HG03066 (cell line): ENCODE measurements at regions not wholly inside any gene's neighbourhood (a gene's known extent, or its start where the extent isn't known, plus 50 kb on each side); places are given as distances from the start of the nearest gene placed in this dataset.

Experiments used
- ATAC-seq: cut with Tn5 transposase; IDR thresholded peaks from one replicate; pipeline ENCODE4 v1.9.1; 2021; ENCODE audit warnings: low read depth; ENCODE audit not compliant: unreplicated experiment

DNA sequence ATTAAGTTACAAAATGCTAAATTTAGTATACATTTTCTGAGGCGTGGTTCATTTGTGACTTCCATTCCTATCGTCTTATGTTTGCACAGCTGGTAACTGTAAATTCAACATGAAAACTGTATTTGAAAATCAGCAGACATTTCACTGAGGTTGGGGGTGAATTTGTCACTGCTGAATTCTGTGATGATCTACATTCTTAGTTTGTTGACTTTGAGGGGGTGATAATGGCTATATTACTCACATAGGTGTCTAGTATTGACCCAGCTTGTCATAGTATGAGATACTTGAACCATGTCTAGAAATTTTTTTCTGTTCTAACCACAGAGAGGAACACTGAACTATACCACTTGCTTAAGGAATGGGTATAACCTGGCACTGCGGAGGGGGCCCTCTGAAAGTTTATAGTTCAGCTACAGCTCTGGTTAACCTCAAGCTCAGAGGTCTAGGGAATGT is 313.3 kb downstream of the PIK3R1 start:
- no peak for ATAC-seq

DNA sequence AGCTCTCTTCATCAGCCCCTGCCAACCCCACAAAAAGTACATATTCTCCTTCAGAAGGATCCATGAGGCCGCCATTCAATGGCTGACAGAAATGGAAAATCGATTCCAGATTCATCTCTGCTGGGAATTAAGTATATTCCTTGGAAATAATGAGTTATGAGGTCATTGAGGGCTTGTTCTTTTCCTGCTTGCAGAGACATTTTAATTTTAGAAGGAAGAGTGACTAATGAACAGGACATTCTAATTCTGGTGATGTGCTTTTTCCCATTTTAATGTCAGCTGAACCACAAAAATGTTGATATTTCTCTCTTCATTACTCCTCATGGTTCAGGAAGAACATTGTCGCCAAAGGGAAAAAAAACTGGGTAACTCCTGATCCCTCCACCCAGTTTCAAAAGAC is 314.0 kb downstream of the PIK3R1 start:
- no peak for ATAC-seq

DNA sequence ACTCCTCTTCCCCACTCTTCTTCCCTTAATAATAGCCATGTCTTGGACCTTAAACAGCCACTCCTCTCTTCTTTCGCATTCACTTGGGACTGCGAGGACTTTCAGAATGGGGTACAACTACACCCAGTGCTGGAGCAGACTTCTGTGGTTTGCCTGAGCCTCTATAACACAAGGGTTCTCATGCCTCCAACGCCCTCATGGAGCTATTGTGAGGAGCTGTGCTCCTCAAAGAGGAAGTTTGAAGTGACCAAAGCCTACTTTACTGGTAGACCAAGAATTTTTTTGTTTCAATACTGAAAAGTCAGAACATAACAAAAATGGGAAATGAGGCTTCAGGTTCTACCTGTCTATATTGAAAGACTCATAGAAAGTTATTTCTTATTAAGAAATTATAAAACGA is 316.4 kb downstream of the PIK3R1 start:
- ATAC-seq, result no peak

DNA sequence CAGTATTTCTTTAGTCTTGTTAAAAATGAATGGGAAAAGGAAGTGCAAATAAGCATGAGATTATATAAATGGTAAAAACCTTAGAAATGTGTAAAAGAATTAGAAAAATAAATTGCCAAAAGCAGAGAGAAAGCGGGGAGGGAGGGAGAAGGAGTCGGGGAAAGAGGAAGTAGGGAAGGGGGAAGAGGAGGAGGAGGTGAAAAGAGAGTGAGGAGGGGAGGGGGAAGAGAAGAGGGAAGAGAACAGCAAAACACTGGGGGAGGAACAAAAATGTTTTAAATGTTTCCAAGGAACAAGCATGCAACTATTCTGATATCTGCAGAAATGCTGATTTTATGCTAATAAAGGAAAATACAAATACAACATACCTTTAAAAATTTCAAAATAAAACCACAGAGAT is 317.5 kb downstream of the PIK3R1 start:
- no peak for ATAC-seq

DNA sequence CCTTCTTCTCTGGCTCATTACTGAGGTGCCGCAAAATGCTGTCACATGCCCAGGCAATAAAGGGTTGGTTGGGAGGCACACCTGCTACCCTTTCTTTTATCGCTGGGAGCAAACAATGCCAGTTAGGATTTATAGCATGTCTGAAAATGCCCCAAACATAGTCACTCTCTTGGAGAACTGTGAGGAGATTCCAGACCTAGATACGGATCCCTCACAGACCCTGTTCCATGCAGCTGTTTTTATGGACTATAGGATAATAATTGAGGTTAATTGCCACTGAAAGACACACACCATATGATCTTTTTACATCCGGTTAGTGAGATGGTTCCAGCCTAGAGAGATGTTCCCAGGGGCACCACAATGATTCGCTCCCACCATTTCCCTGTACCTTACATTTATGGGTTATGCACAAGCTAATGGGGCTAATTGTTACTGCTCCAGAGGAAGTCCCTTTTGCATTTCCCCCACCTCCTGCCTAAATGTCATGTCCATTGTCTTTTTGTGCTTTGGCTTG is 318.1 kb downstream of the PIK3R1 start:
- ATAC-seq, result no peak

DNA sequence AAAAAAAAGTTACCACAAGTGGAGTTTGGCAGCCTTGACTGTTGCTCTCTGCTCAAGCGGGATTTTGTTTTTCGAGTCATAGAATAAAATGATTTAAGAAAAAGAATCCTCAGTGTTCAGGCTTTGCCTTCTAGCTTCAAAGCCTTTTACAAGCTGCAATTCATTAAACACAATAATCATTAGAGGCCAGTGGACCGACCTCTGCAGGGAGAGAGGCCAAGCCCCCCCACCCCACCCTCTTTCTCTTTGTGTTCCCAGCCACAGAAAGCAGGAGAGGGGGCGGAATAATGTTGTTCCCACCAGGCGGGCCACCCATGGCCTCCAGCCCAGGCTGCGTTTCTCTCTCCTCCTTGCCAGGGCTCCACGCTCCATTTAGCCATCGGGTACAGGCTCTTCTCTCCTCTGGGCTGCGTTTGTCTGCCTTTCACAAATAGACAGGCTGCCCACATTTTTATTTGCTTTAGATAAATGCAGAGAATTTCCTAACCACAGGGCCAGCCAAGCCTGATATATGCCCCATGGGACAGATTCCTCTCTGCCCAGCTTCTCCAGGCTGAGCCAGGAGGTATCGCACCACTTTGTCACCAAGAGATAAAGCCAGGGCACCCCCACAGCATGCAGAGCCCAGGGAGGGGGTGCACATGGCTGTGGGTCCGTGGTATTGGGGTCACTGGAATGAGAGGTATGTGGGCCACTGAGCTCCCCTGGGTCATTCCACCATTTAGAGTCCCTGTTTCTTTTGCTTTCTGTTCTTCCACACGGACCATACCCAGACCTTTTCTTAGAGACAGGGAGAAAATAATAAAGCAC is 318.8 kb downstream of the PIK3R1 start:
- ATAC-seq, result no peak

DNA sequence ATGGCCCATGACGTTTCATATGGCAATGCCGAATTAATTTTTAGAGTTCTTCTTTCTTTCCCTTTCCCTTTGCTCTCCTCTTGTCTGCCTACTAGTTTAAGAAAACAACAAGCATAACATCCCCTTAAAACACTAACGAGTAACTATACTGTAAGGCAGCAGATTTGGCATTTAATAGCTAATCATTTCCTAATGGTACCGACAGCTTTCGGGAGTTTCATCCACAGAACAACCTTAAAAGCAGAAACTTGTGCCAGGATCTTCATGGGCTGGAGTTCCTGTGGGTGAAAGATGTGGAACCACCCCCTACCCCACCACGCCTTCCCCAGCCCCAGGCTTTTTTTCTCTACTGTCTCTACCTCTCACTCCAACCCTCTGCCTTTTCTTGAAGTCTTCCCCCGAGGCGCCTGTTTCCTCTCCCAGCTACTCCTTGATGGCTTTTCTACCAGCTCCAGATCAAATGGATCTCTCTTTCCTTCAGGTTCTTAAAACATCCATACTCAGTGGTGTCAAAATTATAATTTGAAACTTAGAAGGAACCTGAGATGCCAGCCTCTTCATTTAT is 319.5 kb downstream of the PIK3R1 start:
- no peak for ATAC-seq

DNA sequence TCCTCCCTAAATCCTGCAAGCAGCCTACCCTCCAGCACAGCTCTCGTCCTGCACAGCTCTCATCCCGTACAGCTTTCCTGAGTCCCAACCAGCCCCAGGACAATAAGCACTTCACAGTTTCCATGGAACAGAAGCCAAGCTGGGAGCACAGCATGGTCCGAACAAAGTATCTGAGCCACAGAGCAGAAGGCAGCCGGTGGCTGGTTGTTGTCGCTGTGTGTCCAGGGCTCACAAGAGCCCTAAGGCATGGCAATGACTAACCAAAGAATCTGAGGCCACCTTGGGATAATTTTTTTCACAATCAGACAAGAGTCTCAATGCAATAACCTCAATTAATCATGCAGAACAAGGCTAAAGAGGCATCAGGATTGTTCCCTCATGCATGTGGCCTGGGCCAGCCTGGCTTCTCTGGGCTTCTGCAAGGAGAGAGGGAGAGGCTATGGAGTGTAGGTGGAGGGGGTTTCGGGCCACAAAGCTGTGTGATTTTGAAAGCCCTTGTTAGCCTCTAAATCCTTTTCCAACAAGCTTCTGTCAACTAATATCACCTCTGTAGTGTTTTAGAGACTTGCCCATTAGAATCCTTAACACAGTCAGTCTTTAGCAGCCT is 323.4 kb downstream of the PIK3R1 start:
- ATAC-seq, result no peak

DNA sequence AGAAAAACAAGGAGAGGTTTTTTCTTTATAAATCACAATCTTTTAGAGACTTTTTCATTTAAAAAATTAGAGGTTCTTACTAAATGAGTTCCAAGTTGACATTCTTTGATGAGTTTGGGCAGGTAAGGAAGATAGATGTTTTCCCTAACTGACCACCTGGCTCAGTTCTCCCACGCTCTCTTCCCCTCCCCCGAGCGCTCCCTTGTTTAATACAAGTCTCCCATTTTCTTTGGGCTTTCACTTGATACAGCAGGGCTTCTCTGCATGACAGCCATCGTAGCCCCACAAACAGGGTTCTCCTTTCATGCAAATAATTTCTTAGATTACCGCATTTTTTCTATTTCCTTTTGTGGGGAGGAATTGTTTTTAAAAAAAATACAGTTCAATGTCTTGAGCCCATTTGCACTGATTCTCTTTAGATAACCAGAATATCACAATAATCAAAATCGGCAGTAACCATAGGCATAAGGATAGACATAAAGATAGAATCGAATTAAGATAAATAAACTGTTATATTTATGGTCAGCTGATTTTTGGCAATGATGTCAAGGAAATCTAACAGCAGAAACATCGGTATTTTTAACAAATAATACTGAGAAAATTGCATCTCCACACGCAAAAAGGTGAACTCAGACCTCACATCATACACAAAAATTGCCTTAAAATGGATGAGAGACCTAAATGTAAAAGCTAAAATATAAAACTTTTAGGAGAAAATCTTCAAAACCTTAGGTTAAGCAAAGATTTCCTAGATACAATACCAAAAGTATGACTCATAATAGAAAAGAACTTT is 325.4 kb downstream of the PIK3R1 start:
- ATAC-seq, result no peak

DNA sequence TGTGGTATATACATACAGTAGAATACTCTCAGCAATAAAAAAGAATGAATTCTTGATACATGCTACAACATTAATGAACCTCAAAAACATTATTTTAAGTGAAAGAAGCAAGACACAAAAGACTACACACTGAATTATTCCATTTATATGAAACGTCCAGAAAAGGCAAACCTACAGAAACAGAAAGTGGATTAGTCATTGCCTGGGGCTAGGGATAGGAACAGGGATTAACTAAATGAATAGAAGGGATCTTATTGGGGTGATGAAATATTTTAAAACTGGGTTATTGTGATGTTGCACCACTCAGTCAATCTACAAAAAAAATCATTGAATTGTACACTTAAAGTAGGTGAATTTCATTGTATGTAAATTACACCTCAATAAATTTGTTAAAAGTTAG is 326.7 kb downstream of the PIK3R1 start:
- no peak for ATAC-seq

DNA sequence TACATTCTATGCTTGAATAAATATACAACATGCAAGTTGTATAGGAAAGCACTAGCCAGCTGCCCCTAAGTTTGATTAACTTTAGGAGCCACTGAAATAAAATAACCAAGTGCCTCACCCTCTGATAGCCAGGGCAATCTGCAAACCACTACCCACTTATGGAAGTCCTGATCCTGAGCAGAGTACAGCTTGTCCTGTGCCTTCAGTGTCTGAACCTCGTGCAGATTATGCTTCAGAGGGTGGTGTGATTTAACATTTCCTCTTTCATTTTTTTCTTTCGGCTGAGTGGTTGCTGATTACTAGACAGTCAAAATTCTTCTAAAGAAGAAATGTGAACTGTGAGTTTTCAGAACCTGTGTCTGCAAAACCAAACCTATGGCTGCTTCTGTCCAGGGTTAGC is 327.7 kb downstream of the PIK3R1 start:
- ATAC-seq, result no peak

DNA sequence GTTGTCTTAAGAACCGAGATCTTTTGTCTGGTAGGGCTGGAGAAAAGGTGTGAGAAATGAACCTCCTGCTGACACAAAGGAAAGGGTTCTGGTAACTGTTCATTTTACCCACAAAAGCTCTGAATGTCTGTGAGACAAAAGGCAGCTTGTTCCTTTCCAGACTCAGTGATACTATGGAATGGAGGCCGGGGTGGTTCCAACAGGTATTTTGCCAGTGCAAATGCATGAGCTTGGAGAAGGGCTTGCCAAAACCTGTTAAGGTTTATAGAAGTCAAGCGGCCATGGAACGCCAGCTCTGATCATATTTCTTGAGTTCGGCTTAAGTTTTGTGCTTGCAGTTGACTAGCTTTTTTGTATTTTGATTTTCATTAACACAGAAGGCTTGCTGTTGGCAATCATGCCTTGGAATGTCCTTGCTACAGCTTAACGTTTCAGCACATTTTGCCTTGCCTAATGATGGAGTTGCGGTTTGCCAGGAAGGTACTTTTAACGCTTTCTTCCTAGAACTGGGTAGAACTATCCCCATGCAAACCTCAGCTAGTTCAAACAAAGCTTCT is 328.6 kb downstream of the PIK3R1 start:
- no peak for ATAC-seq

DNA sequence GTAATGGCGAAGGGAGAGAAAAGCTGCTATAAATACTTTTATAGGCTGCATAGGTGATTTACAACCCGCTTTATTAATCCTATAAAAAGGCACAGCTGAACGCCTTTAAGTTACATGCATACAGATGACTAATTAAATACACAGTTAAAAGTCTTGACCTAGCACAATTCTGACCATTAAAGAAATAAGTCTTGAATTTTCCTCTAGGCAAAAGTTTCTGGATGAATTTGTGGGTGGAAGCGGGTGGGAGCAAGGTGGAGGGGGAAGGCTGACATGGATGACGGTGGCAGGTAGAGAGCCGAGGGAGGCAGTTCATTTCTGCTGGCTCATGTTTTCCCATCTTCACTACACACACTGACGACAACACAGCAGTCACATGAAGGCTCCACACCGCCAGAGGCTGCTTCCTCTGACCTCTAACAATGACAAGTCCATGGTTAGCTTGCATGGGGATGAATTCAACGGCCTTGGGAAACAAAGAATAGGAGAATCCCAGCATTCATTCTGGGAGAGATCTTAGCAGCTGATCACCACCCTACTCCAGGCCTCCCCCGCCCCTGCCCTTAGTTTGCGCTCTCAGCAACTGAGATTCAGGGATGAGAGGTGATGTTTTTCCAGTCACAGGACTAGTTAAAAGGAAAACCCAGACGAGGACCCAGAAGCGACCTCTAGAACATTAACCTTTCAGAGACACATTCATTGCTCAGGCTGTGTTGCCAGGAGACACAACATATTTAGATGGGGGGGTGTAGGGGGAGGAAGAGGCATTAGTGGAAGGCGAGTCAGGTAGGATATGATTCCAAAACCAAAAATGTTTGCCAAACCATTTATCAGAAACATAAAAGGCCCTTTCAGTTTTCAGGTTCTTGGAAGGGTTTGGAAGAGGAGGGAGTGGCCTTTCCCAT is 329.3 kb downstream of the PIK3R1 start:
- no peak for ATAC-seq

DNA sequence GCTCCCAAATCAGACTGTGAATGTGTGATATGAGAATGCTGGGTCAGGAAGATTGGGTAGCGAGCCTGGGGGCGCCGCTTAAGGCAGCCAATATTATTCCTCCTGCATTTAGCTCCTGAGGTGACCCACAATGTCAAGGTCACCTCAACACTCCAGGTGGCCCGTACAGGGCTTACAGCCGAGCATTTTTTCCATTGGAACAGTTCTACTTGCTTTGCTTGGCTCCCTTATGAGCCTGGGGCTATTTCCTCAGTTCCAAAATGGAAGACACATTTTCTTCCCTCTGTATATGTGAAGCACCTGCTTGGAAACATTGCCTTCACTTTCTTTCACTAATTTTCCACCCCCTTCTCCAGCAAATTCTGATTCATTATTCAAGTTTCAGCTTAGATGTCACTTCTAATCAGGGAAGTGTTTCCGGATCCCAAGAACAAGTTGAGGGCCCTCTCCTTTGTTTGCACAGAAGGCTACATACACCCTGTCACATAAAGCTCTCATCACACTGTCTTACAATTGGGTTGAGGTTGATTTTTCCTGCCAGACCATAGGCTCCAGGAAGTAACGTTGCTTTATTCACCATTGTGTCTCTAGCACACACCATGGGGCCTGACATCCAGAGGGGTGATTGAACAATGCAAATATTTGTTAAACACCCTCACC is 330.2 kb downstream of the PIK3R1 start:
- no peak for ATAC-seq

DNA sequence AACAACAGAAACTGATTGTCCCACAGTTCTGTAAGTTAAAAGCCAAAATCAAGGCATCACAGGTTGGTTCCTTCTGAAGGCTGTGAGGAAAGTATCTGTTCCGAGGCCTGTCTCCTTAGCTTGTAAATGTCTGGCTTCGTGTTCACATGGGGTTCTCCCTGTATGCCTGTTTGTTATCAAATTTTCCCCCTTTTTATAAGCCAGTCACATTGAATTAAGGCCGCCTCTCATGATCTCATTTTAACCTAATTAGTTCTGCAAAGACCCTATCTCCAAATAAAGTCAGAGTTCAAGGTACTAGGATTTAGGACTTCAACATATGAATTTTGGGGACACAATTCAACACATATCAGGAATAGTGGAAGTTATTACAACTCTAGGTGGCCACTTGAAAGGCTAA is 331.5 kb downstream of the PIK3R1 start:
- no peak for ATAC-seq

DNA sequence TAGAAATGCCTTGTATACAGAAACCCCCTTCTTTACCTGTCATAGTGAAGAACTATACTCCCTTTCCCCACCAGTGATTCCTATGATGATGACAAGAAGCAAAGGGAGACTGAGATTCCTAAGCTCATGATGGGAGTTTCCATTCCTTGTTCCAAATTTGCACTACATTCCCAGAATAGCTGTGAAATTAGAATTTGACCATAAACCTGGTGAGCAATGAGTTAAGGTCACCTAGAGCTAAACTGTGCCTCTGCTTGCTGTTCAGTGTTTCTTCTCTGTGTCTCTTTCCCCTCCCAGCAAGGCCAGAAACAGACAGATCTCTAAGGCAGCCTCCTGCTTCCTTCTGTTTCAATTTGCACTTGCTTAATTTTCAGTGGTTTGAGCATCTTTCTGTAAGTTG is 332.1 kb downstream of the PIK3R1 start:
- ATAC-seq, result no peak

DNA sequence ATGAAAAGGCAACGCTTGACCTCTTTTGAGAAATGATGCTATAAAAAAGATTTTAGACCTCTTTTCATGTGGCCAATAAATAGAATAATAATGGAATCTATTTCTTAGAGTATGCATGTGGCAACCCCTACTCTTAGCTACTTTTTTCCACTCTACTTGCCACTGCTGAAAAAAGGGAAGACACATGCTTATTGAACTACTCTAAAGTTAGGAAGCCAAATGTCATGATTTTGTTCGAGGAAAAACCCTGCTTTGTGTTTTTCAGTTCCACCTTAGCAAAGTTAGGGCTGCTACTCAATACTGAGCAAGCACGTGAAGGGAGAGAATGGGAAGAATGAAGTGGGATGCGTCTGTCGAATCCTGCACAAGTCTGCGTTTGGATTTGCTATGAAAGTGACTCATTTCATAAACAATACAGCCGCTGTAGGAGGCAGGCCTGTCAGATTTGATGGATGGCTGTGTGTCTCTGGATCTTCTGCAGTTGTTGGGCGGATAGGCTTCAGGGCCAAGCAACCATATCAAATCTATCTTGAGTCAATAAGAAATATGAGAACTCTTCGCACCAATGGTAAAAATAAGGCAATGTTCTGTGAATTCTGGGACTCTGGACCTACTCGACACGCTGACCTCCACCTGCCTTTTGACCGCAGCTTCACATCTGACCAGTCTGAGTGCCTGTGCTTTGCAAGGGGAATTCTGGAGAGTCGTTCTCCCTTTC is 333.6 kb downstream of the PIK3R1 start:
- no peak for ATAC-seq

DNA sequence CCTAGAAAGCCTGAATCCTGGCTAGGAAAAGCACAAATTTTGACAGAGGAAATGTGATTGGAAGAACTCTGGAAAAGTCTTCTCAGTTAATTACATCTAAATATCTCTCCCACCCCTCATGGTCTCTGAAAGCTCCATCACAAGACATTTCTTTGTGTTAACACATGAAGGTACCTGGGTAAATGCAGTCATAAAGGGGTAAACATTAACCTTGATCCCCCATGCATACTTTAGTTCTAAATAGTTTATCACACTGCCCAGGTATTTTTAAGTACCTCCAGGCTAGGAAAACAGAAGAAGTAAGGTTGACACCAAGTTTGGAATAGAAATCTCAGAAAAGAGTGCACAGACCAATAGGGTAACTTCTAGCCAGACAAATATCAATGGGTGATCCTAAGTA is 334.5 kb downstream of the PIK3R1 start:
- ATAC-seq, result no peak

DNA sequence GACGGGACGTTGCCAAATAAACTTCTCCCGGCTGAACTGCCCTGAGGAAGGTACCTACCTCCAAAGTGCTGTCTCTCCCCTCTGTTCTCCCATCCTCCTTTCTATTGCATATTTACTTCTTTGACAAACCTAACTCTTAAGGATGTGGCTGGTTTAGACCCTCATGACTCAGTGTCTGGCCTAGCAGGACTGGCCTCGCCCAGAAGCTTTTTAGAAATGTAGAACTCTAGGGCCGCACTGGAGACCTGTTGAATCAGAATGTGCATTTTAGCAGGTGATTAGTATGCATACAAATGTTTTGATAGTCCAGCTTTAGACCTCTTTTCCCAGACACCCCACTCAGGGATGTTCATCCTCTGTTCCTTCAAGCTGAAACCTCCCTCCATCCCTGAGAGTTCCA is 335.9 kb downstream of the PIK3R1 start:
- no peak for ATAC-seq
